ENCODE measurements at regions not wholly inside any gene's neighbourhood (a gene's known extent, or its start where the extent isn't known, plus 50 kb on each side); places are given as distances from the start of the nearest gene placed in this dataset.

DNA sequence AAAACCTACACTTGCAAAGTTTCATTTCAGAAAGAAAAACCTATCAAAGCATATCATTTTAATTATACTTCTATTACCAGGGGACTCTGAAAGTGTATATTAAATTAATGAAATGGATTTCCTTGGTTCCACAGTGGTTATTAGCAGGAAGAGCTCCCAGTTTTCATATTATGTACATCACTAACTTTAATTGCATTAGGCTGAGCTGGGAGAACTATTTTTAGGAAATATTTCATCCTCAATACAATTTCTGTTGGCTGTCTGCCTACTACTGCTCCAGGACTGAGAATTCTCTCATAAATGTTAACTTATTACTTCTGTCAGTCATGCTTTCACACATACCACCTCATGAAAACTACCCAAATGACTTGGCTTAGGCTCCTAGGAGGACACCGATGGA is 301.4 kb downstream of the CMPK2 start:
- Mint-ChIP-seq H3K27me3 (no peaks in the 10 kb centered on the region), H3K27ac (no peak overlapping the region), H3K4me3 (no peak overlapping the region), H3K9me3 (peaks cover under 1% of the 10 kb centered on the region), H3K4me1 (ENCODE audit: unreplicated experiment) (no peaks in the 10 kb centered on the region), H3K36me3 (no peaks in the 10 kb centered on the region)
- TF ChIP-seq, protein P1, sequence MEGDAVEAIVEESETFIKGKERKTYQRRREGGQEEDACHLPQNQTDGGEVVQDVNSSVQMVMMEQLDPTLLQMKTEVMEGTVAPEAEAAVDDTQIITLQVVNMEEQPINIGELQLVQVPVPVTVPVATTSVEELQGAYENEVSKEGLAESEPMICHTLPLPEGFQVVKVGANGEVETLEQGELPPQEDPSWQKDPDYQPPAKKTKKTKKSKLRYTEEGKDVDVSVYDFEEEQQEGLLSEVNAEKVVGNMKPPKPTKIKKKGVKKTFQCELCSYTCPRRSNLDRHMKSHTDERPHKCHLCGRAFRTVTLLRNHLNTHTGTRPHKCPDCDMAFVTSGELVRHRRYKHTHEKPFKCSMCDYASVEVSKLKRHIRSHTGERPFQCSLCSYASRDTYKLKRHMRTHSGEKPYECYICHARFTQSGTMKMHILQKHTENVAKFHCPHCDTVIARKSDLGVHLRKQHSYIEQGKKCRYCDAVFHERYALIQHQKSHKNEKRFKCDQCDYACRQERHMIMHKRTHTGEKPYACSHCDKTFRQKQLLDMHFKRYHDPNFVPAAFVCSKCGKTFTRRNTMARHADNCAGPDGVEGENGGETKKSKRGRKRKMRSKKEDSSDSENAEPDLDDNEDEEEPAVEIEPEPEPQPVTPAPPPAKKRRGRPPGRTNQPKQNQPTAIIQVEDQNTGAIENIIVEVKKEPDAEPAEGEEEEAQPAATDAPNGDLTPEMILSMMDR (conservative IDR thresholded peaks at IDR 0.05): no peak
- DNase-seq (ENCODE audit: extremely low spot score, unreplicated experiment): no peak

DNA sequence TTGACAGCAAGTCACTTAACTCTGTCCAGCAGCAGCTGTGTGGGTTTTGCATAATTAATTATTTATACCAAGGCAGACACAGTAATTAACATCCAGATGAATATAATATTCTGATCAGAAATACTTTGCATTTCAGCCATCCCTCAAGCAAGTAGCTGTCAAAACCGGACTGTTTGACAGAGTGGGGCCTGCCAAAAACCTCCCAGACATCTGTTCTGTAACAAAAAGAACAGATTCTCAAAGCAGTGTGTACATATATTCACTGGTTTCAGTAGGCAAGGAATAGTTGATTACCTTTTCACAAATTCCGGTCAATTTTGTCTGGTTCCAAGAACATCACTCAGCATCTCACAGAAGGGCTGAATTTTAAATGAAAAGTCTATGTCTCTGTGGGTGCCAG is 291.6 kb downstream of the CMPK2 start:
- H3K27me3 Mint-ChIP-seq: no peaks in the 10 kb centered on the region
- DNase-seq (ENCODE audit: extremely low spot score, unreplicated experiment): no peak
- H3K4me3 Mint-ChIP-seq: no peak overlapping the region
- TF ChIP-seq, protein P1 (conservative IDR thresholded peaks at IDR 0.05): no peak
- H3K4me1 Mint-ChIP-seq (ENCODE audit: unreplicated experiment): peaks cover 10% of the 10 kb centered on the region
- peaks cover 9% of the 10 kb centered on the region for H3K9me3 Mint-ChIP-seq
- no peaks in the 10 kb centered on the region for H3K36me3 Mint-ChIP-seq
- no peak overlapping the region for H3K27ac Mint-ChIP-seq

DNA sequence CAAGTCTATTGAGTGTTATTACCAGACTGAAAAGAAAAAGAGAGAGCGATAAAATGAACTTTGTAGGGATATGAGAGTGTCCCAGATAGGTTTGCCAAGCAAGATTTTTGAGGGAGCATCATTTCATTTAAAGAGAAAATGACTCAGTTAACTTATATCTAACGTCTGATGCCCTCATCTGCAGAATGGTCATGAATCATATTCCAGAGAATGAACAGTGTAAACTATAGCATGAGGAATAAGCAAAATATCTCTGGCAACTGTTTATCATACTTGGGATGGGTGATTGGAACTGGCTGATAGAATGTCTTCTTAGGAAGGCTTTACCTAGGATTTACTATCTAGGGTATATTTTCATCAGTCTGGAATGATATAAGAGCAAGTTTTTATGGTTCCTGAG is 289.4 kb downstream of the CMPK2 start:
- no peaks in the 10 kb centered on the region for H3K9me3 Mint-ChIP-seq
- no peak overlapping the region for H3K4me3 Mint-ChIP-seq
- peaks cover 10% of the 10 kb centered on the region for H3K4me1 Mint-ChIP-seq (ENCODE audit: unreplicated experiment)
- H3K36me3 Mint-ChIP-seq: no peaks in the 10 kb centered on the region
- H3K27ac Mint-ChIP-seq: no peak overlapping the region
- H3K27me3 Mint-ChIP-seq: no peaks in the 10 kb centered on the region
- DNase-seq (ENCODE audit: extremely low spot score, unreplicated experiment): no peak
- TF ChIP-seq, protein P1 (conservative IDR thresholded peaks at IDR 0.05): no peak

DNA sequence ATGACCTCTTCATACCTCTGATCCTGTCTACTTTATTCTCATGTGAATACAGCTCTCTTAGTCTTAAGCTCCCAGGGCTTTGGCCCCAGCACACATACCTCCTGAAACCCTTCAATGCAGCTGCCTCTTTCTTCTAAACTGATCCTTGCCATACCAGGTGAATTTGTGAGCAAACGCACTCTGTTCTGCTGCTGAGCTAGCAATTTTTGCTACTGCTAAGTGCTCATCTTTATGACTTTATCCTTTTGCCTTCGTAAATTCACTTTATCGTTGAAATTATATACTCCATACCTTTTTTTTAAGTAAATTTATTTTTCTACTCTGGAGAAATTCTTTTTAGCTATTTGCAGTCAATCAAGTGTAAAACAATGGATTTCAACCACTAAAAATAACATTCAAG is 287.7 kb downstream of the CMPK2 start:
- no peak overlapping the region for H3K4me3 Mint-ChIP-seq
- DNase-seq (ENCODE audit: extremely low spot score, unreplicated experiment): no peak
- TF ChIP-seq, protein P1 (conservative IDR thresholded peaks at IDR 0.05): no peak
- H3K9me3 Mint-ChIP-seq: no peaks in the 10 kb centered on the region
- H3K27me3 Mint-ChIP-seq: no peaks in the 10 kb centered on the region
- no peak overlapping the region for H3K27ac Mint-ChIP-seq
- H3K36me3 Mint-ChIP-seq: no peaks in the 10 kb centered on the region
- H3K4me1 Mint-ChIP-seq (ENCODE audit: unreplicated experiment): no peaks in the 10 kb centered on the region

DNA sequence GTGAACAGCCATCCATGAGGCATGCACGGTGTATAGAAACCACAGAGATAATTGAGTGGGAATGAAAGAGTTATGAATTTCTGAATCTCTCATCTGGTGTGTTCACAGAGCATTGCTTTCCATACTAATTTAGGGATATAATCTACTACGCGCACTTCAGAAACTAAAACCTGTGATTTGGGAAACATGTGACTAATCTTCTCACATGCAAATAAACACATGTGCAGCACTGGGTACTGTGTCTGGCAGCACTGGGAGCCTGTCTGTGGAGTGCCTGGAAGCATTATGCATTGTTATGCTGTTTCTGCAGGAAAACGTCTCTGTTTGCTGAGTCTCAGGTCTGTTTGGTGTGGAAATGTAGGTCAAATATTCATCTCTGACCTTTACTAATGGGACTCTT is 287.3 kb downstream of the CMPK2 start:
- no peaks in the 10 kb centered on the region for H3K36me3 Mint-ChIP-seq

More for the DNA sequence above, 287.3 kb downstream of the CMPK2 start:
- Mint-ChIP-seq H3K9me3 (no peaks in the 10 kb centered on the region), H3K27me3 (no peaks in the 10 kb centered on the region), H3K27ac (no peak overlapping the region), H3K4me1 (ENCODE audit: unreplicated experiment) (no peaks in the 10 kb centered on the region), H3K4me3 (no peak overlapping the region)
- DNase-seq (ENCODE audit: extremely low spot score, unreplicated experiment): no peak
- TF ChIP-seq, protein P1 (conservative IDR thresholded peaks at IDR 0.05): no peak

Data from type B pancreatic cell (in vitro differentiated cells).